ENCODE measurements at regions not wholly inside any gene's neighbourhood (a gene's known extent, or its start where the extent isn't known, plus 50 kb on each side); places are given as distances from the start of the nearest gene placed in this dataset.
"Not testable (repeated sequence)": the region's sequence is repeated elsewhere in the genome, so short reads cannot be mapped to it uniquely, and the experiment has no call there.

DNA sequence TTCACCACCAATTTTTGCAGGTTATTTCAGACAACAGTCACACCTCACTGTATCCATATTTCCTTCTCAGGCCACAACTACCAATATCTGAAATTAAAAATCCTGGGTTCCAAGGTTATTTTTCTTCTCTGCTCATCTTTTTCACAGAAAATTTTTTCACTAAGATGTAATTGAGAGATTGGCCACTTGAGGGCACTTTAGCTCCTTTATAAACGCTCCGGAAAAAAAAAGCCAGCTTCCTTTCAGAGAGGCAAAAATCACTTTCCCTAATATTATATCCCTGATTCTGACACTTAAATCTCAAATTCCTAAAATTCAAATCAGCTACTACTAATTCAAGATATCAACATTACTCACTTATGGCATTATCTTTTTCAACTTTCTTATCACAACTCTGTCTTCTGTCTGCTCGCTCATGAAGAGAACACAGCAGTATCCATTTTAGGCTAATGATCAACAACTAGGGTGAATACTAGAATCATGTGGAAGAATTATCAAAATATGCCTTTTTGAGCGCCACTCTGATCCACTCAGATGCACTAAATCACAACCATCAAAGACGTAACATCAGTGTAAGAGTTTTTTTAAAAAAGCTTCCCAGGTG is 101.4 kb upstream of the RGS1 start:
- DNase-seq = peak; percentile 67
- in situ Hi-C loops (cut with HindIII; ENCODE audit: low pct_ligation_motif_present, low pct_unique_long_range_greater_than_20kb, low sequenced_read_pairs) = no loop called here

DNA sequence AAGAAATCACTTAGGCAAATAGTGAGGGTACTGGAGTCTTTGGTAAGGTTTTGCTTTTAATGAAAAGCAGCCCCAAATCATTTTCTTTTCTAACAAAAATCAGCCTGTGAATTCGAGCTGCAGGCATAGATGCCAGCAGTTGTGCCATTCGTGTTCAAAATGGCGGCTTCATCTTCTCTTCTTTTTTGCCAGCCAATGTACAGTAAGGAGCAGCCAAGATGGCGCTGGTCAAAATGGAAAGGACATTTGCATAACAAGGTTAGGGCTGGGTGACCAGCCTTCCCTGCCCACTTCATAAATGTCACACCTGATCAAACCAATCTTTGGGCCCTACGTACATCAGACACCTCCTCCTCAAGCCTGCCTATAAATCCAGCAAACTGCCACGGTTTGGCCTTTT is 100.2 kb upstream of the RGS1 start:
- no peak for DNase-seq
- in situ Hi-C loops (cut with HindIII; ENCODE audit: low pct_ligation_motif_present, low pct_unique_long_range_greater_than_20kb, low sequenced_read_pairs) = loop anchor here (25.0 kb wide), 1 partner anchor 112 kb away; the partner anchor contains the start of gene RGS1

GRCh38 chr1:192475970-192476369 is 99.6 kb upstream of the RGS1 start:
- in situ Hi-C loops (cut with HindIII; ENCODE audit: low pct_ligation_motif_present, low pct_unique_long_range_greater_than_20kb, low sequenced_read_pairs) = loop anchor here (25.0 kb wide), 1 partner anchor 111 kb away; the partner anchor contains the start of gene RGS1
- DNase-seq = no peak

DNA sequence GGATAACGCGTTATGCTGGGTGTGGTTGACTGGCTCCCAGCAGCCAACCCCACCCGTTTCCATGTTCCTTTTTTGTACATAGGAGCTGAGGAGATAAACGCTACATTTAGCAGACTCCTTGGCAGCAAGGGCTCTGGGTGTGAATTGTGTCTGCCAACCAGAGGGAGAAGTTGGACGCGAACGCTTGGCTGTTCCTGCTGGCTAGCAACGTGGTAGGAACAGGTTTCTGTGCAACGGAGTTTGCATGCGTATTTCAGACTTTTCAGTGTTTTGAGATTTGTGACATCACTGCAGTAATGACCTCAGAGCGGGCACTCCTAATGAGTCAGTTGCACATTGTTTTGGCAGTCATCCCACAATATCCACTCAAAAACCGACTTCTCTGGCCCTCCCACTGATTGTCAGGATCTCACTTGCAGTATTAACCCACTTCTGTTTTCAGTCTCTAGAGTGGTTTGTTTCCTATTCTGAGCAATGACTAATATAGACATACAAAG is 98.7 kb upstream of the RGS1 start:
- in situ Hi-C loops (cut with HindIII; ENCODE audit: low pct_ligation_motif_present, low pct_unique_long_range_greater_than_20kb, low sequenced_read_pairs) = loop anchor here (25.0 kb wide), 1 partner anchor 110 kb away; the partner anchor contains the start of gene RGS1
- DNase-seq = no peak

DNA sequence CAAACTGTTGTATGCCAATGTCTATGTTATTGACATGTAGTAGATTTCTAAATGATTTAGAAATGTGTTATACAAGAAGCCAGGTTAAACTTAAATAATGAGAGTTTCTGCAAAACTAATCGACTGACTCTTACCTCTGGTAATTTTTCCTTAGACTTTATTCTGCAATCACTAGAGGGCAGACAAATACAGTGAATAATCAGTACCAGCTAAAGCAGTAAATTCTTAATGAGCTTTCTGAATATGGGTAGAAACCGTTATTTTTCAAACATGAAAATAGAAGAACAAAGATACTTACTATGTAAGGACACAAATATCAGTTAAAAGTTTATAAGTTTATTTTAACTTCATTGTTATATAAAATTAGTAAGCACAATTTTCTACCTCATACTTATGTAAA is 97.9 kb upstream of the RGS1 start:
- peak; percentile 68 for DNase-seq
- in situ Hi-C loops (cut with HindIII; ENCODE audit: low pct_ligation_motif_present, low pct_unique_long_range_greater_than_20kb, low sequenced_read_pairs) = loop anchor here (25.0 kb wide), 1 partner anchor 110 kb away; the partner anchor contains the start of gene RGS1

DNA sequence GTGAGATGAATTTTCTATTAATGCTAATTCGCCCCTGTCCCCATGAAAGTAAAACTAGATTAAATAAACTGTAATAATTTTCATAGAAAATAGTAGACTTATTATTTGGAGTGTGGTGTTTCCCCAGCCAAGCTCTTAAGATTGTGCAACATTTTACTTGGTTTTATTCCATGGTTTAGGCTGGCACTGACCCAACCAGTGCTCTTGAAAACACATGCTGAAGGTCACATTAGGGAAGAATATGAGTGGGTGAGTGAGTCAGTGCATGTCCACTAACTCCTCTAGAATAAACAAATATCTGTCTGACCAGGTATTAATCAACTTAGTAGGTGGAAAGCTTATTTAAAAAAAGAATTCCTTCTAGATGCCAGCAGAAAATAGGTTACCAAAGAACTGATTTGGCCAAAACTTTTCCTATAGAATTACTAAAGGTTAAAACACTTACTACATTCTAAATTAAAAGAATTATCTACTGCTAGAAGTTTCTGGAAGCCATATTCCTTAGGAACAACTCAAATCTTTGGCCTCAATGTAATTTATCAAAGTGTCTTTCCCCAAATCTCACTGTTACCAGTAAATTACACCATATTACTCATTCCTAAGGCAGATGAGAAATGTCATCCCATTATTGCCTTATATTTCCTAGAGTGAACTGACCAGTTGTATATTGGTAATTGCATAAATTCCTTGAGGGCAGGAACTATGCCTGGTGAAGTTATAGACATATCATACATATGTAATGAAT is 89.7 kb upstream of the RGS1 start:
- DNase-seq = peak; percentile 44
- in situ Hi-C loops (cut with HindIII; ENCODE audit: low pct_ligation_motif_present, low pct_unique_long_range_greater_than_20kb, low sequenced_read_pairs) = loop anchor here (25.0 kb wide), 1 partner anchor 101 kb away; the partner anchor contains the start of gene RGS1

DNA sequence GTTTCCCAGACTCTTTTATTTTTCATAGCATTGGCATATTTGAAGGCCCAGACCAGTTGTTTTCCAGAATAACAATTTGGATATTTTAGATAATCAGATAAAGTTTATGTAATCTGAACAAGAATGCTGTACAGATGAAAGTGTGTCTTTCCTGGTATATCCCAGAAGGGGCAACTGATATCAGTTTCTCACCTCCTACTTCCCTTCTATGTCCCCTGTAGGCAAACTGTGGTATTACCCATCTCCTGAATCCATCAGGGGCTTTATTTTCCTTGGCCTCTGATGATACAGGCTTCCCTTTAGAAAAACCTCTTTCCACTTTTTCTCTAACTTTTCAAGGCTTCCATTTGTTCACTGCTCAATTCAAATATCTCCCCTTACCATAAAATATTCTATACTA is 87.5 kb upstream of the RGS1 start:
- in situ Hi-C loops (cut with HindIII; ENCODE audit: low pct_ligation_motif_present, low pct_unique_long_range_greater_than_20kb, low sequenced_read_pairs) = loop anchor here (25.0 kb wide), 1 partner anchor 99 kb away; the partner anchor contains the start of gene RGS1

DNA sequence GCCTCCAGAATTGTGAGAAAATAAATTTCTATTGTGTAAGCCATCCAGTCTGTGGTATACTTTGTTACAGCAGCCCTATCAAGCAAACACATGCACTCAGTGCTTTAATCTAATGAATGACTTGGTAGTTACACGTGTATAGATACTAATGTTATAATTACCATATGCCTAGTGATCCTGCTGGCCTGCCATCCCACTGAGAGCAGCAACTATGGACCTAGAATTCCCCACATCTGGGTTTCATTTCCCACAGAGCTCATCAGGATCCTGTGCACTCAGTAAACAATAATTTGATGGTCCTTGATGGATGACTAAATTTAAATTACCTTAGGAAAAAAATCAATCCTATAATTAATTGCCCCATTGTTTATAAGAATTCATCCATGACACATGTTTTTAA is 86.5 kb upstream of the RGS1 start:
- DNase-seq = no peak
- in situ Hi-C loops (cut with HindIII; ENCODE audit: low pct_ligation_motif_present, low pct_unique_long_range_greater_than_20kb, low sequenced_read_pairs) = loop anchor here (25.0 kb wide), 1 partner anchor 98 kb away; the partner anchor contains the start of gene RGS1

More for the DNA sequence above, 87.5 kb upstream of the RGS1 start:
- DNase-seq = peak; percentile 20

GRCh38 chr1:192489748-192490147 is 85.8 kb upstream of the RGS1 start:
- peak; percentile 61 for DNase-seq
- in situ Hi-C loops (cut with HindIII; ENCODE audit: low pct_ligation_motif_present, low pct_unique_long_range_greater_than_20kb, low sequenced_read_pairs) = loop anchor here (25.0 kb wide), 1 partner anchor 98 kb away; the partner anchor contains the start of gene RGS1

- no peak for DNase-seq
- in situ Hi-C loops (cut with HindIII; ENCODE audit: low pct_ligation_motif_present, low pct_unique_long_range_greater_than_20kb, low sequenced_read_pairs) = loop anchor here (25.0 kb wide), 1 partner anchor 95 kb away; the partner anchor contains the start of gene RGS1
Measured at GRCh38 chr1:192491804-192492554, 83.6 kb upstream of the RGS1 start.

DNA sequence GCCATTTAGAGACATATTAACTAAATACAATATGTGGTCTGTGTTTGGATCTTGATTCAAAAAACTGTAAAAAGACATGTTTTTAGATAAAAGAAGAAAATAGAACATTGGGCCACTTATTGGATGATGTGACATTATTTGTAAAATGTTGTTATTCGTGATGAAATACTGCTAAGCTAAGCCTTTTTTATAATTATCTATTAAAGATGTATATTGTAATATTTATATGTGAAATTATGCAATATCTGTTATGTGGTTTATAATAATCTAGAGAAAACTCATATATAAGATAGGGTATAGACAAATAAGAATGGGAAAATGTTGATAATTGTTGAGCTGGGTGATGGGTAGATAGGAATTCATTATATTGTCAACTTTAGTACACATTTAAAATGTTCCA is 82.0 kb upstream of the RGS1 start:
- in situ Hi-C loops (cut with HindIII; ENCODE audit: low pct_ligation_motif_present, low pct_unique_long_range_greater_than_20kb, low sequenced_read_pairs) = loop anchor here (25.0 kb wide), 1 partner anchor 94 kb away; the partner anchor contains the start of gene RGS1
- DNase-seq = no peak

GRCh38 chr1:192496369-192497056 is 79.1 kb upstream of the RGS1 start:
- in situ Hi-C loops (cut with HindIII; ENCODE audit: low pct_ligation_motif_present, low pct_unique_long_range_greater_than_20kb, low sequenced_read_pairs) = loop anchor here (25.0 kb wide), 1 partner anchor 91 kb away; the partner anchor contains the start of gene RGS1
- no peak for DNase-seq

- no peak for DNase-seq
- in situ Hi-C loops (cut with HindIII; ENCODE audit: low pct_ligation_motif_present, low pct_unique_long_range_greater_than_20kb, low sequenced_read_pairs) = loop anchor here (25.0 kb wide), 1 partner anchor 90 kb away; the partner anchor contains the start of gene RGS1
Measured at GRCh38 chr1:192497214-192497794, 78.3 kb upstream of the RGS1 start.

- in situ Hi-C loops (cut with HindIII; ENCODE audit: low pct_ligation_motif_present, low pct_unique_long_range_greater_than_20kb, low sequenced_read_pairs) = loop anchor here (25.0 kb wide), 1 partner anchor 89 kb away; the partner anchor contains the start of gene RGS1
Measured at GRCh38 chr1:192498092-192498491, 77.5 kb upstream of the RGS1 start.

GRCh38 chr1:192499061-192499581 is 76.5 kb upstream of the RGS1 start:
- DNase-seq = not testable (repeated sequence)
- in situ Hi-C loops (cut with HindIII; ENCODE audit: low pct_ligation_motif_present, low pct_unique_long_range_greater_than_20kb, low sequenced_read_pairs) = loop anchor here (25.0 kb wide), 1 partner anchor 88 kb away; the partner anchor contains the start of gene RGS1

More at GRCh38 chr1:192498092-192498491, 77.5 kb upstream of the RGS1 start:
- not testable (repeated sequence) for DNase-seq

DNA sequence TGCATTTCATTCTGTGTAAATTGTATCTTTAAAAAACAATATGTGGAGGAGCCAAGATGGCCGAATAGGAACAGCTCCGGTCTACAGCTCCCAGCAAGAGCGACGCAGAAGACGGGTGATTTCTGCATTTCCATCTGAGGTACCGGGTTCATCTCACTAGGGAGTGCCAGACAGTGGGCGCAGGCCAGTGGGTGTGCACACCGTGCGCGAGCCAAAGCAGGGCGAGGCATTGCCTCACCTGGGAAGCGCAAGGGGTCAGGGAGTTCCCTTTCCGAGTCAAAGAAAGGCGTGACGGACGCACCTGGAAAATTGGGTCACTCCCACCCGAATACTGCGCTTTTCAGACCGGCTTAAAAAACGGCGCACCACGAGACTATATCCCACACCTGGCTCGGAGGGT is 75.0 kb upstream of the RGS1 start:
- in situ Hi-C loops (cut with HindIII; ENCODE audit: low pct_ligation_motif_present, low pct_unique_long_range_greater_than_20kb, low sequenced_read_pairs); DNase-seq: not testable (repeated sequence)

- in situ Hi-C loops (cut with HindIII; ENCODE audit: low pct_ligation_motif_present, low pct_unique_long_range_greater_than_20kb, low sequenced_read_pairs) = no loop called here
- peak; percentile 50 for DNase-seq
Measured at GRCh38 chr1:192506741-192507155, 68.8 kb upstream of the RGS1 start.

All from ACHN (cell line).